Stomach (tissue), 8 donors: ENCODE measurements at regions not wholly inside any gene's neighbourhood (a gene's known extent, or its start where the extent isn't known, plus 50 kb on each side); places are given as distances from the start of the nearest gene placed in this dataset.
"Not testable (repeated sequence)": the region's sequence is repeated elsewhere in the genome, so short reads cannot be mapped to it uniquely, and the experiment has no call there.

ENCODE experiments used
- DNase-seq, 2 donors: peaks; one replicate each; pipeline versions ENCODE4 v3.0.0 to v3.0.0-alpha.2; 2013 to 2019
- H3K27ac ChIP-seq, 5 donors: fragments of 200-600 bp in 4 of 5; sonication (generic) in 4 of 5; one replicate each; pipeline ENCODE4 v1.5.1; 2013 to 2019; ENCODE audit warnings: mild to moderate bottlenecking in 1 of 5, moderate library complexity in 1 of 5
- H3K27me3 ChIP-seq, 3 donors: fragments of 200-600 bp; sonication (generic); one replicate each; pipeline ENCODE4 v1.5.1; 2017 to 2019; ENCODE audit warnings: mixed run types in 1 of 3
- H3K36me3 ChIP-seq, 4 donors: fragments of 200-600 bp; sonication (generic); 1 replicate in 3 of 4; 2 replicates in 1 of 4; pipeline ENCODE4 v1.5.1; 2016 to 2019
- H3K4me1 ChIP-seq, 4 donors: fragments of 200-600 bp; sonication (generic); one replicate each; pipeline ENCODE4 v1.5.1; 2016 to 2019
- H3K4me3 ChIP-seq, 4 donors: fragments of 200-600 bp; sonication (generic) in 3 of 4; one replicate each; pipeline ENCODE4 v1.5.1; 2016 to 2019; ENCODE audit warnings: mild to moderate bottlenecking in 1 of 4
- H3K9me3 ChIP-seq, 4 donors: fragments of 200-600 bp; sonication (generic); one replicate each; pipeline ENCODE4 v1.5.1; 2016 to 2019
- EP300 ChIP-seq: sonication (generic); formaldehyde crosslinking; IDR thresholded peaks from one replicate; pipeline ENCODE4 v1.6.1; 2017; ENCODE audit warnings: antibody characterized with exemption
- POLR2A ChIP-seq, 4 donors: fragments of 450-650 bp; IDR thresholded peaks; one replicate each; pipeline ENCODE4 v1.6.1; 2016; ENCODE audit warnings: antibody characterized with exemption in 4 of 4, control low read depth in 2 of 4, mild to moderate bottlenecking in 1 of 4, moderate library complexity in 1 of 4
- POLR2AphosphoS5 ChIP-seq, 3 donors: sonication (generic); formaldehyde crosslinking; IDR thresholded peaks; one replicate each; pipeline ENCODE4 v1.6.1; 2016; ENCODE audit warnings: antibody characterized with exemption in 3 of 3
- WGBS, 5 donors: extraction: QIAGEN DNeasy Blood & Tissue Kit in 3 of 5; methylation state at CpG; one replicate each; pipeline versions ENCODE4 v1.1.5 to v1.1.7; 2013 to 2018; 5-methylcytosine and 5-hydroxymethylcytosine counted together
- intact Hi-C: fragments of 100-400 bp; cut with DNase I; formaldehyde crosslinking; loops from one replicate; pipeline ENCODE4 v1.15.1; 2023; ENCODE audit warnings: low total_unique reads
- TF ChIP-seq, protein P1 (sequence below), 7 experiments: fragments of 450-650 bp in 4 of 7; fragments of 200-600 bp in 3 of 7; sonication (generic) in 3 of 7; IDR thresholded peaks; one replicate each; pipeline ENCODE4 v1.5.1; 2016 to 2019; ENCODE audit warnings: antibody characterized with exemption in 7 of 7, control low read depth in 2 of 7, mild to moderate bottlenecking in 1 of 7
- donor health status: healthy with polysubstance abuse.
- donor health status: Bipolar disorder and iron deficiency.
- donor health status: healthy.

DNA sequence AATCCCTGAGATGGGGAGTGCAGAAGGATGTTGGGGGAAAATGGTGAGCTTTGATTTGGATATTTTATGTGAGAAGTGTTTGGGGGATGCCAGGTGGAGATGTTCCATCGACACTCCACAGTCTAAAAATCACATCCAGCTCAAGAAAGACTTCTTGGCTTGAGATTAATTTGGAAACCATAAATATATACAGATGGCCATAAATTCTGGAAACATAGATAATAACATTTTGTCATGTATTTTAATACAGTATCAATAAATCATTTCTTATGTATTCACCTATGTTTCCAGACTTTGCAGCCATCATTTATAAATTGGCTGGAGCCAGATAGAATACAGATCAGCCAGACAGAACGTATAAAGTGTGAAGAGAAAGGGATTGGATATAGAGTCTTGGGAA, 245.5 kb upstream of the DDHD1 start:
- Histone ChIP-seq H3K4me3 (no peak overlapping the region), H3K4me1 (no peaks in the 10 kb centered on the region), H3K27me3 (no peaks in the 10 kb centered on the region), H3K27ac (no peak overlapping the region), H3K36me3 (no peaks in the 10 kb centered on the region), H3K9me3 (peaks cover 0 to 16% (median 13%) of the 10 kb centered on the region in 4 donors)
- WGBS, 5 donors = 83 to 86% (median 86%) methylated on average over 2 of the region's 2 CpGs
- intact Hi-C loops = no loop called here
- TF ChIP-seq, protein P1, sequence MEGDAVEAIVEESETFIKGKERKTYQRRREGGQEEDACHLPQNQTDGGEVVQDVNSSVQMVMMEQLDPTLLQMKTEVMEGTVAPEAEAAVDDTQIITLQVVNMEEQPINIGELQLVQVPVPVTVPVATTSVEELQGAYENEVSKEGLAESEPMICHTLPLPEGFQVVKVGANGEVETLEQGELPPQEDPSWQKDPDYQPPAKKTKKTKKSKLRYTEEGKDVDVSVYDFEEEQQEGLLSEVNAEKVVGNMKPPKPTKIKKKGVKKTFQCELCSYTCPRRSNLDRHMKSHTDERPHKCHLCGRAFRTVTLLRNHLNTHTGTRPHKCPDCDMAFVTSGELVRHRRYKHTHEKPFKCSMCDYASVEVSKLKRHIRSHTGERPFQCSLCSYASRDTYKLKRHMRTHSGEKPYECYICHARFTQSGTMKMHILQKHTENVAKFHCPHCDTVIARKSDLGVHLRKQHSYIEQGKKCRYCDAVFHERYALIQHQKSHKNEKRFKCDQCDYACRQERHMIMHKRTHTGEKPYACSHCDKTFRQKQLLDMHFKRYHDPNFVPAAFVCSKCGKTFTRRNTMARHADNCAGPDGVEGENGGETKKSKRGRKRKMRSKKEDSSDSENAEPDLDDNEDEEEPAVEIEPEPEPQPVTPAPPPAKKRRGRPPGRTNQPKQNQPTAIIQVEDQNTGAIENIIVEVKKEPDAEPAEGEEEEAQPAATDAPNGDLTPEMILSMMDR (IDR thresholded peaks at IDR 0.05) = no peak
- TF ChIP-seq POLR2A (IDR thresholded peaks at IDR 0.05) = no peak
- TF ChIP-seq POLR2AphosphoS5 (IDR thresholded peaks at IDR 0.05) = no peak
- no peak for TF ChIP-seq EP300
- no peak for DNase-seq

DNA sequence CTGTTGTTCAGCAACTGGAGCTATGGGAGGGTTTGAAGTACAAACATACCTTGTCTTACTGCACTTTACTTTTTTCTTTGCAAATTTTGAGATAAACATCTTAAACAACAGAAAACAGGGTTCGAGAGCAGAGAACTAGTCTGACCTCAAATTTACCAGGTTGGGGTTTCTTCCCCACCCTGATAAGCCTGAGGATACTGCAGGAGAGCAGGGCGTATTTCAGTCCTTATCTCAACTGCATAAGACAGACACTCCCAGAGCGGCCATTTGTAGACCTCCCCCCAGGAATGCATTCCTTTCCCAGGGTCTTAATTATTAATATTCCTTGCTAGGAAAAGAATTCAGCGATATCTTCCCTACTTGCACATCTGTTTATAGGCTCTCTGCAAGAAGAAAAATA, 242.1 kb upstream of the DDHD1 start:
- intact Hi-C loops, H3K27ac ChIP-seq, H3K27me3 ChIP-seq, H3K4me3 ChIP-seq, H3K4me1 ChIP-seq, H3K36me3 ChIP-seq, DNase-seq: not testable (repeated sequence)
- 87 to 96% (median 90%) methylated on average over 4 of the region's 4 CpGs for WGBS, 5 donors
- H3K9me3 ChIP-seq = peaks cover 0 to 16% (median 13%) of the 10 kb centered on the region in 4 donors

DNA sequence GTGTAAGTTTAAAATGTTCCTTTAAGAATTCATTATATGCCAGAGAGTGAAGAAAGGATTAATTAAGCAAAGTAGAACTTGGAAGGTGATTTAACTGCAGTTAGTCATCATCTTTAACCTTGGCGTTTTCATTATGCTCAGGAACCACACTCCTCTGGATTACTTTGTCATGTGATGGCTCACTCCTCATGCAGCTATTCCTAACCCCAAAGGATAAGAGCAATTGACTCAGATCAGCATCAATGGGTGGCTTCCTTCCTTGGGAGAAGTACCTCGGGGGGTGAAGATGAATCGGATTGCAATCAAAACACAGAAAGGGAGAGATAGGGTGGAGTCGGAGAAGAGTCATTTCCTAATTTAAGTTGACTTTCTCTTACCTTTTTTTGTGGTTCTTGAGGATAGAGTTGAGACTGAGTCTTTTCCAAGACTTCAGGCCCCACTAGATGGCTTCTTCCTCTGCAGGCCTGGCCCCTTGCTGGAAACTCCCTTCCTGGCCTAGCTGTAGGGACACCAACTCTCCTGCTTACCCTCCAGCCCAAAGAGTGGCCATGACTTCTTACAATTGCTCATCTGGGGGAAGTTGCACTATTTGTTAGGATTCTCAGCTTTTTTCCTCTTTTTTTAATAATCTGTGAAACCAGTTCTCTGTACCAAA, 238.6 kb upstream of the DDHD1 start:
- no peak for DNase-seq
- Histone ChIP-seq H3K4me3 (no peak overlapping the region), H3K36me3 (no peaks in the 10 kb centered on the region), H3K27me3 (no peaks in the 10 kb centered on the region), H3K9me3 (peaks cover 0 to 16% (median 13%) of the 10 kb centered on the region in 4 donors), H3K4me1 (no peaks in the 10 kb centered on the region), H3K27ac (no peak overlapping the region)
- intact Hi-C loops = no loop called here
- 78 to 86% (median 84%) methylated on average over 4 of the region's 4 CpGs for WGBS, 5 donors
- no peak for TF ChIP-seq EP300
- no peak for TF ChIP-seq POLR2AphosphoS5 (IDR thresholded peaks at IDR 0.05)
- TF ChIP-seq, protein P1 (IDR thresholded peaks at IDR 0.05) = no peak

DNA sequence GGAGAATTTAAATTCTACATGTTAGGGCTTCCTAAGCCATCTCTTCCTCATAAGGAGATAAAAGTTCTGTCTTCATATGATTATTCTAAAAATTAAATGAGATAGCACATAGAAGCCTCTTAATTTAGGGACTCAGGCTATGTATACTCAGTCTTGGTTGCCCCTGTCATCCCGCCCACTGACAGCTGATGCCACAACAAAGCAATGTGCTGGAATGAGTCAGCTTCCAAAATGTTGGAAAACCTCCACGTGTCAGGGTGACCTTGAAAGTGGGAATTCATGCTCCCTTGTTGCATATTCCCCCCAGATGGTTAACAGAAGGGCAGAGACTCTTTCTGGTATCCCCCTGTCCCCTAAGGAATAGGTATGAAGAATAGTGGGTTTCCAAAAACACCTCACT, 238.0 kb upstream of the DDHD1 start:
- no peak overlapping the region for H3K27ac ChIP-seq
- H3K4me3 ChIP-seq = no peak overlapping the region
- TF ChIP-seq, protein P1 (IDR thresholded peaks at IDR 0.05) = no peak
- TF ChIP-seq EP300 (no peak), POLR2A (IDR thresholded peaks at IDR 0.05) (no peak), POLR2AphosphoS5 (IDR thresholded peaks at IDR 0.05) (no peak)
- no peaks in the 10 kb centered on the region for H3K27me3 ChIP-seq
- 60 to 92% (median 73%) methylated on average over 2 of the region's 2 CpGs for WGBS, 5 donors
- DNase-seq = no peak
- no peaks in the 10 kb centered on the region for H3K4me1 ChIP-seq
- H3K9me3 ChIP-seq = peaks cover 0 to 16% (median 13%) of the 10 kb centered on the region in 4 donors
- intact Hi-C loops = no loop called here
- no peaks in the 10 kb centered on the region for H3K36me3 ChIP-seq

DNA sequence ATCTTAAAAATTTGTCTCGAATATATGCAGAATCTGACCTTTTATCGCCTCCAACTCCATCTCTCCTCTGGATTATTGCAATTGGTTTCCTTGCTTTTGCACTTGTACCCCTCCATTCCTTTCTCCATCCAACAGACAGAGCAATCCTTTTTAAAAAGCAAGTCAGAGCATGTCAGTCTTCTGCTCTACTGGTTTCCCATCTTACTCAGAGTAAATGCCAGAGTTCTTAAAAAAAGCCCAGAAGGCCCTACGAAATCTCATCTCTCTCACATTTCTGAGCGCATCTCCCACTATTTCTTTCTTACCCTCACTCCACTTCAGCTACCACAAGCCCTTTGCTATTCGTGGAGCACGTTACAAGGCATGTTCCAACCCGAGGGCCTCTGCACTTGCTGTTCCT, 236.9 kb upstream of the DDHD1 start:
- Histone ChIP-seq H3K4me1 (no peaks in the 10 kb centered on the region), H3K36me3 (no peaks in the 10 kb centered on the region), H3K27me3 (no peaks in the 10 kb centered on the region), H3K9me3 (peaks cover 0 to 10% (median 4%) of the 10 kb centered on the region in 4 donors), H3K4me3 (no peak overlapping the region), H3K27ac (no peak overlapping the region)
- 87 to 92% (median 91%) methylated on average over 7 of the region's 7 CpGs for WGBS, 5 donors
- intact Hi-C loops = no loop called here
- DNase-seq = no peak
- TF ChIP-seq, protein P1 (IDR thresholded peaks at IDR 0.05) = no peak
- TF ChIP-seq POLR2AphosphoS5 (IDR thresholded peaks at IDR 0.05) = no peak
- TF ChIP-seq EP300 = no peak
- TF ChIP-seq POLR2A (IDR thresholded peaks at IDR 0.05) = no peak
